Fibroblast of villous mesenchyme (primary cell): ENCODE measurements at regions not wholly inside any gene's neighbourhood (a gene's known extent, or its start where the extent isn't known, plus 50 kb on each side); places are given as distances from the start of the nearest gene placed in this dataset.

Experiments
- DNase-seq: peaks from one replicate; pipeline ENCODE4 v3.0.0-alpha.2; 2010; ENCODE audit warnings: low read depth
- H3K4me3 ChIP-seq: 2 replicates; pipeline ENCODE4 v1.5.1; 2011; ENCODE audit warnings: low read depth, mild to moderate bottlenecking, low read length
- CTCF ChIP-seq: IDR thresholded peaks from 2 replicates; pipeline ENCODE4 v1.5.1; 2012; ENCODE audit warnings: low read depth, mild to moderate bottlenecking, low read length; ENCODE audit not compliant: insufficient read depth

- TF ChIP-seq CTCF = no peak
- no peak overlapping the region for H3K4me3 ChIP-seq
- DNase-seq = no peak
These were observed 154.5 kb downstream of the RPIA start for GRCh38 chr2:88845772-88846661.

GRCh38 chr2:88852753-88853402 lies 161.4 kb downstream of the RPIA start:
- no peak for TF ChIP-seq CTCF
- H3K4me3 ChIP-seq = no peak overlapping the region
- no peak for DNase-seq

- H3K4me3 ChIP-seq = no peak overlapping the region
- no peak for DNase-seq
- no peak for TF ChIP-seq CTCF
These were observed 161.9 kb downstream of the RPIA start for GRCh38 chr2:88853403-88853790.

- H3K4me3 ChIP-seq = no peak overlapping the region
- no peak for DNase-seq
- no peak for TF ChIP-seq CTCF
These were observed 163.1 kb downstream of the RPIA start for GRCh38 chr2:88854528-88854927.

GRCh38 chr2:88855620-88856408 lies 164.3 kb downstream of the RPIA start:
- H3K4me3 ChIP-seq = no peak overlapping the region
- DNase-seq = no peak
- no peak for TF ChIP-seq CTCF

GRCh38 chr2:88856409-88857135 lies 165.1 kb downstream of the RPIA start:
- TF ChIP-seq CTCF = no peak
- no peak overlapping the region for H3K4me3 ChIP-seq
- no peak for DNase-seq
